MM.1S (cell line): ENCODE measurements at regions not wholly inside any gene's neighbourhood (a gene's known extent, or its start where the extent isn't known, plus 50 kb on each side); places are given as distances from the start of the nearest gene placed in this dataset.
A peak's percentile ranks its signal among the peaks of the same experiment; 100 is the strongest.

Experiments
- DNase-seq: peaks from one replicate; pipeline ENCODE4 v3.0.0-alpha.2; 2015
- H2AFZ ChIP-seq: fragments of 300-600 bp; sonication (generic); 2 replicates; pipeline ENCODE4 v1.6.0; 2016; ENCODE audit warnings: antibody characterized with exemption, low read length
- H3F3A ChIP-seq: fragments of 300-600 bp; sonication (generic); 2 replicates; pipeline ENCODE4 v1.6.1; 2016; ENCODE audit warnings: mild to moderate bottlenecking, antibody characterized with exemption, low read length, moderate library complexity, mixed read lengths; ENCODE audit not compliant: insufficient read depth
- H3K27ac ChIP-seq: fragments of 300-600 bp; sonication (generic); 2 replicates; pipeline ENCODE4 v1.5.1; 2016; ENCODE audit warnings: mild to moderate bottlenecking, low read length
- H3K27me3 ChIP-seq: fragments of 300-600 bp; sonication (generic); replicated peaks from 2 replicates; pipeline ENCODE4 v1.6.0; 2016; ENCODE audit warnings: low read length; ENCODE audit not compliant: insufficient read depth
- H3K36me3 ChIP-seq: fragments of 300-600 bp; sonication (generic); replicated peaks from 2 replicates; pipeline ENCODE4 v1.6.1; 2016; ENCODE audit warnings: mild to moderate bottlenecking, low read length, mixed read lengths; ENCODE audit not compliant: insufficient read depth
- H3K4me1 ChIP-seq: fragments of 300-600 bp; sonication (generic); 2 replicates; pipeline ENCODE4 v1.6.1; 2016; ENCODE audit warnings: low read length, mixed read lengths
- H3K4me2 ChIP-seq: fragments of 300-600 bp; sonication (generic); 2 replicates; pipeline ENCODE4 v1.6.0; 2016; ENCODE audit warnings: low read depth, low read length
- H3K4me3 ChIP-seq: fragments of 300-600 bp; sonication (generic); 2 replicates; pipeline ENCODE4 v1.5.1; 2016; ENCODE audit warnings: low read length, mixed read lengths
- H3K79me2 ChIP-seq: fragments of 300-600 bp; sonication (generic); 2 replicates; pipeline ENCODE4 v1.6.1; 2016; ENCODE audit warnings: mixed run types, low read length, mixed read lengths
- H3K9ac ChIP-seq: fragments of 300-600 bp; sonication (generic); 2 replicates; pipeline ENCODE4 v1.6.1; 2016; ENCODE audit warnings: low read length, mixed read lengths
- H3K9me2 ChIP-seq: fragments of 300-600 bp; sonication (generic); replicated peaks from 2 replicates; pipeline ENCODE4 v1.6.1; 2016; ENCODE audit warnings: mild to moderate bottlenecking, low read length, mixed read lengths; ENCODE audit not compliant: insufficient read depth
- H3K9me3 ChIP-seq: fragments of 300-600 bp; sonication (generic); replicated peaks from 2 replicates; pipeline ENCODE4 v1.6.1; 2016; ENCODE audit warnings: mild to moderate bottlenecking, low read length, mixed read lengths; ENCODE audit not compliant: insufficient read depth
- H4K20me1 ChIP-seq: fragments of 300-600 bp; sonication (generic); 2 replicates; pipeline ENCODE4 v1.6.1; 2016; ENCODE audit warnings: mild to moderate bottlenecking, low read length, moderate library complexity, mixed read lengths; ENCODE audit not compliant: insufficient read depth
- CTCF ChIP-seq: fragments of 300-600 bp; sonication (generic); IDR thresholded peaks from 2 replicates; pipeline ENCODE4 v1.5.1; 2016; ENCODE audit warnings: antibody characterized with exemption, low read length, mixed read lengths
- EZH2 ChIP-seq: fragments of 300-600 bp; sonication (generic); optimal IDR thresholded peaks from 2 replicates; pipeline ENCODE3; 2017; ENCODE audit warnings: low read depth, mild to moderate bottlenecking, antibody characterized with exemption, low read length, mixed read lengths
- EZH2phosphoT487 ChIP-seq: fragments of 300-600 bp; sonication (generic); IDR thresholded peaks from 2 replicates; pipeline ENCODE4 v1.6.1; 2018; ENCODE audit warnings: antibody characterized with exemption, low read length

- no peaks in the 10 kb centered on the region for H3K27me3 ChIP-seq
- H4K20me1 ChIP-seq, result no peaks in the 10 kb centered on the region
- DNase-seq, result peak; percentile 50
- H3K9me3 ChIP-seq, result no peaks in the 10 kb centered on the region
- H3F3A ChIP-seq, result no peaks in the 10 kb centered on the region
- H3K9me2 ChIP-seq, result no peaks in the 10 kb centered on the region
- H2AFZ ChIP-seq, result no peak overlapping the region
- no peak overlapping the region for H3K4me3 ChIP-seq
- 0 out of 2 replicates have a peak, but pooled peaks cover 7% of the 10 kb centered on the region for H3K4me1 ChIP-seq
- H3K9ac ChIP-seq, result no peak overlapping the region
- H3K27ac ChIP-seq, result peak overlapping the region; percentile 25; the same call in 1 of the 2 replicates
- TF ChIP-seq CTCF (no peak), EZH2phosphoT487 (no peak), EZH2 (no peak)
- no peaks in the 10 kb centered on the region for H3K36me3 ChIP-seq
- no peaks in the 10 kb centered on the region for H3K79me2 ChIP-seq
- peak overlapping the region; percentile 34 for H3K4me2 ChIP-seq
These were observed 474.6 kb downstream of the PRKD1 start for GRCh38 chr14:29453045-29453444.

GRCh38 chr14:29454026-29454693 lies 473.5 kb downstream of the PRKD1 start:
- 0 out of 2 replicates have a peak, but pooled peaks cover 7% of the 10 kb centered on the region for H3K4me1 ChIP-seq
- no peaks in the 10 kb centered on the region for H3F3A ChIP-seq
- H3K4me2 ChIP-seq, result no peak overlapping the region
- no peaks in the 10 kb centered on the region for H4K20me1 ChIP-seq
- no peak overlapping the region for H2AFZ ChIP-seq
- no peak overlapping the region for H3K4me3 ChIP-seq
- no peaks in the 10 kb centered on the region for H3K79me2 ChIP-seq
- no peaks in the 10 kb centered on the region for H3K36me3 ChIP-seq
- no peaks in the 10 kb centered on the region for H3K9me2 ChIP-seq
- H3K27ac ChIP-seq, result no peak overlapping the region
- H3K27me3 ChIP-seq, result no peaks in the 10 kb centered on the region
- DNase-seq, result no peak
- no peak overlapping the region for H3K9ac ChIP-seq
- TF ChIP-seq EZH2 (no peak), CTCF (no peak), EZH2phosphoT487 (no peak)
- no peaks in the 10 kb centered on the region for H3K9me3 ChIP-seq

GRCh38 chr14:29458547-29458946 lies 469.1 kb downstream of the PRKD1 start:
- H4K20me1 ChIP-seq, result no peaks in the 10 kb centered on the region
- H3K27ac ChIP-seq, result no peak overlapping the region
- H3K4me3 ChIP-seq, result no peak overlapping the region
- H2AFZ ChIP-seq, result no peak overlapping the region
- no peaks in the 10 kb centered on the region for H3K9me3 ChIP-seq
- no peaks in the 10 kb centered on the region for H3F3A ChIP-seq
- H3K9me2 ChIP-seq, result no peaks in the 10 kb centered on the region
- H3K4me2 ChIP-seq, result no peak overlapping the region
- DNase-seq, result no peak
- no peak overlapping the region for H3K9ac ChIP-seq
- H3K27me3 ChIP-seq, result no peaks in the 10 kb centered on the region
- H3K79me2 ChIP-seq, result no peaks in the 10 kb centered on the region
- H3K36me3 ChIP-seq, result no peaks in the 10 kb centered on the region
- TF ChIP-seq EZH2 (no peak), EZH2phosphoT487 (no peak), CTCF (no peak)
- 0 out of 2 replicates have a peak, but pooled peaks cover 3% of the 10 kb centered on the region for H3K4me1 ChIP-seq
